ENCODE measurements at regions not wholly inside any gene's neighbourhood (a gene's known extent, or its start where the extent isn't known, plus 50 kb on each side); places are given as distances from the start of the nearest gene placed in this dataset.

GRCh38 chr12:114744285-114744684, 60.3 kb upstream of the TBX3 start:
- no peak for DNase-seq

- no peak for DNase-seq
Observed at GRCh38 chr12:114743799-114744198, 59.8 kb upstream of the TBX3 start.

GRCh38 chr12:114743289-114743688, 59.3 kb upstream of the TBX3 start:
- no peak for DNase-seq

GRCh38 chr12:114742363-114742762, 58.4 kb upstream of the TBX3 start:
- DNase-seq, result no peak

- no peak for DNase-seq
Observed at GRCh38 chr12:114741940-114742339, 58.0 kb upstream of the TBX3 start.

- no peak for DNase-seq
Observed at GRCh38 chr12:114740448-114740847, 56.5 kb upstream of the TBX3 start.

- no peak for DNase-seq
Observed at GRCh38 chr12:114738460-114739184, 54.6 kb upstream of the TBX3 start.

- no peak for DNase-seq
Observed at GRCh38 chr12:114735680-114736374, 51.9 kb upstream of the TBX3 start.

GRCh38 chr12:114735011-114735410, 51.0 kb upstream of the TBX3 start:
- no peak for DNase-seq

- no peak for DNase-seq
Observed at GRCh38 chr12:114733919-114734318, 49.9 kb upstream of the TBX3 start.

Data from COR-L47 (cell line).